Fibroblast of lung (primary cell): ENCODE measurements at regions not wholly inside any gene's neighbourhood (a gene's known extent, or its start where the extent isn't known, plus 50 kb on each side); places are given as distances from the start of the nearest gene placed in this dataset.

Experiments used
- DNase-seq, 2 donors: peaks; one replicate each; pipeline versions ENCODE4 v3.0.0 to v3.0.0-alpha.2; 2010; ENCODE audit warnings: low read depth in 2 of 2
- H2AFZ ChIP-seq: 2 replicates; pipeline ENCODE4 v1.5.1; 2012; ENCODE audit warnings: low read length, control low read depth, inconsistent platforms
- H3K27ac ChIP-seq: 2 replicates; pipeline ENCODE4 v1.5.1; 2011; ENCODE audit warnings: low read length, control low read depth; ENCODE audit not compliant: insufficient read depth
- H3K27me3 ChIP-seq: 2 replicates; pipeline ENCODE4 v1.5.1; 2011; ENCODE audit warnings: mild to moderate bottlenecking, low read length; ENCODE audit not compliant: control insufficient read depth, insufficient read depth
- H3K36me3 ChIP-seq: 2 replicates; pipeline ENCODE4 v1.5.1; 2011; ENCODE audit warnings: low read length; ENCODE audit not compliant: control insufficient read depth, insufficient read depth
- H3K4me1 ChIP-seq: 2 replicates; pipeline ENCODE4 v1.5.1; 2011; ENCODE audit warnings: low read length; ENCODE audit not compliant: control insufficient read depth, insufficient read depth; ENCODE audit errors: extremely low read depth
- H3K4me2 ChIP-seq: 2 replicates; pipeline ENCODE4 v1.5.1; 2011; ENCODE audit warnings: low read length, control low read depth; ENCODE audit not compliant: insufficient read depth; ENCODE audit errors: extremely low read depth
- H3K4me3 ChIP-seq, 4 experiments: fragments of 200-600 bp in 1 of 4; sonication (generic) in 1 of 4; replicated peaks in 1 of 4; 2 replicates each; pipeline ENCODE4 v1.5.1; 2011 to 2016; ENCODE audit warnings: low read length in 4 of 4, low read depth in 3 of 4, mild to moderate bottlenecking in 3 of 4, control low read depth in 2 of 4, inconsistent platforms in 1 of 4, mixed read lengths in 1 of 4; ENCODE audit not compliant: insufficient read depth in 1 of 4; ENCODE audit errors: control extremely low read depth in 1 of 4
- H3K79me2 ChIP-seq: 2 replicates; pipeline ENCODE4 v1.5.1; 2012; ENCODE audit warnings: mild to moderate bottlenecking, low read length, inconsistent platforms; ENCODE audit not compliant: control insufficient read depth, insufficient read depth
- H3K9ac ChIP-seq: 2 replicates; pipeline ENCODE4 v1.5.1; 2011; ENCODE audit warnings: mild to moderate bottlenecking, low read length, control low read depth; ENCODE audit not compliant: insufficient read depth
- H3K9me3 ChIP-seq: 2 replicates; pipeline ENCODE4 v1.5.1; 2012; ENCODE audit warnings: low read depth, low read length; ENCODE audit not compliant: control insufficient read depth, insufficient read depth
- H4K20me1 ChIP-seq: 2 replicates; pipeline ENCODE4 v1.5.1; 2011; ENCODE audit warnings: low read length; ENCODE audit not compliant: control insufficient read depth, insufficient read depth; ENCODE audit errors: extremely low read depth
- CTCF ChIP-seq, 2 donors: IDR thresholded peaks in 1 of 2; conservative IDR thresholded peaks in 1 of 2; 1 replicate in 1 of 2; 2 replicates in 1 of 2; pipeline ENCODE4 v1.5.1; 2011 to 2012; ENCODE audit warnings: low read length in 2 of 2, control low read depth in 1 of 2, inconsistent platforms in 1 of 2, low read depth in 1 of 2, mild to moderate bottlenecking in 1 of 2
- EZH2 ChIP-seq: IDR thresholded peaks from 2 replicates; pipeline ENCODE4 v1.5.1; 2012; ENCODE audit warnings: low read length, control low read depth, mild to moderate bottlenecking; ENCODE audit errors: missing control alignments

DNA sequence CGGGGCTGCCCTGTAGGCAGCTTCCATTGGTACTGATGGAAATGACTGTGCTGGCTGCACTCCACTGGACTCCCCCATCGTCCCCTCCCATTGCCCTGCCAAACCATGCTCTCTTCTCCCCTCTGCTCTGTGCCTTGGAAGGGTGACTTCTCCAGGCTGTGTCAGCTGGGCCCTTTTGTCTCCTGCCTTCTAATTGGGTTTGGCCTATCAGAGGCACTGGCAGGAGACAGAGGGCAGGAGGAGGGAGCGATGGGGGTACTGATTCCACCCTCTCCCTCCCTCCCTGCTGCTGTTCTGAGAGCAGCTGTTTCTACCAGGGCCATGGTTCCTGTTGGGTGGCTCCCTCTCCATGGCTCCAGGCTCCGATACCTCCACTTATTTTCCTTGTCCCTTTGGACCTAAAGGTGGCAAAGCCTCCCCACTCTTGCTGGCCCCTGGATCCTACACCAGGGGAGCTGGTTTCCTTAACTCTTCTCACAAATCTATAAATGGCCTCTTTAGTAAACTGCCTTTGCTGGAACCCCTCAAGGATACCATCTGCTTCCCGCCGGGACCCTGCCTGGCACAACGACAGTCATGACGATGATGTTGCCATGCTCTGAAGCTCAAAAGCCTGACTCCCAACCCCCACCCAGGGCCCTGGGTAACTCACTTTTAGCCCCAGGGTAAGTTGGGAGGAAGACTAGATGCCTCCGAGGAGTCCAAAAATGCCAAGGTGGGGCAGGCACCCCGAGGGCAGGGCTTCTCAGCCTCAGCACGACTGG is 123.8 kb upstream of the RPL38 start:
- TF ChIP-seq EZH2 = no peak
- TF ChIP-seq CTCF (conservative IDR thresholded peaks at IDR 0.05 in 1 of 2, IDR thresholded peaks at IDR 0.05 in 1 of 2; ENCODE audit: low read depth in 1 of 2, low read length in 2 of 2) = no peak
- peaks cover 1% of the 10 kb centered on the region for H3K9me3 ChIP-seq
- no peaks in the 10 kb centered on the region for H4K20me1 ChIP-seq
- no peak overlapping the region for H3K4me2 ChIP-seq
- no peak overlapping the region for H2AFZ ChIP-seq
- no peak overlapping the region for H3K9ac ChIP-seq
- DNase-seq = no peak
- H3K4me1 ChIP-seq = no peaks in the 10 kb centered on the region
- H3K36me3 ChIP-seq = no peaks in the 10 kb centered on the region
- no peaks in the 10 kb centered on the region for H3K27me3 ChIP-seq
- no peaks in the 10 kb centered on the region for H3K79me2 ChIP-seq
- H3K27ac ChIP-seq = no peak overlapping the region
- H3K4me3 ChIP-seq = no peak overlapping the region

- Histone ChIP-seq H3K9ac (no peak overlapping the region), H3K4me3 (no peak overlapping the region), H3K79me2 (no peaks in the 10 kb centered on the region), H4K20me1 (no peaks in the 10 kb centered on the region), H3K4me1 (no peaks in the 10 kb centered on the region), H3K36me3 (no peaks in the 10 kb centered on the region), H3K4me2 (no peak overlapping the region), H3K9me3 (peaks cover 1% of the 10 kb centered on the region), H3K27me3 (no peaks in the 10 kb centered on the region), H2AFZ (no peak overlapping the region), H3K27ac (no peak overlapping the region)
- DNase-seq = no peak
- TF ChIP-seq CTCF (conservative IDR thresholded peaks at IDR 0.05 in 1 of 2, IDR thresholded peaks at IDR 0.05 in 1 of 2; ENCODE audit: low read depth in 1 of 2, low read length in 2 of 2) = no peak
- TF ChIP-seq EZH2 = no peak
These were observed 122.6 kb upstream of the RPL38 start for GRCh38 chr17:74080656-74081582.

GRCh38 chr17:74082886-74083285 is 120.6 kb upstream of the RPL38 start:
- H3K9me3 ChIP-seq = no peaks in the 10 kb centered on the region
- no peaks in the 10 kb centered on the region for H3K4me1 ChIP-seq
- H3K36me3 ChIP-seq = no peaks in the 10 kb centered on the region
- H2AFZ ChIP-seq = no peak overlapping the region
- no peak for DNase-seq
- H3K9ac ChIP-seq = no peak overlapping the region
- no peaks in the 10 kb centered on the region for H3K27me3 ChIP-seq
- H3K79me2 ChIP-seq = no peaks in the 10 kb centered on the region
- no peaks in the 10 kb centered on the region for H4K20me1 ChIP-seq
- no peak overlapping the region for H3K4me2 ChIP-seq
- no peak overlapping the region for H3K4me3 ChIP-seq
- TF ChIP-seq CTCF (conservative IDR thresholded peaks at IDR 0.05 in 1 of 2, IDR thresholded peaks at IDR 0.05 in 1 of 2; ENCODE audit: low read depth in 1 of 2, low read length in 2 of 2) (no peak), EZH2 (no peak)
- no peak overlapping the region for H3K27ac ChIP-seq
